Keratinocyte (primary cell): ENCODE measurements at regions not wholly inside any gene's neighbourhood (a gene's known extent, or its start where the extent isn't known, plus 50 kb on each side); places are given as distances from the start of the nearest gene placed in this dataset.
A peak's percentile ranks its signal among the peaks of the same experiment; 100 is the strongest.

Experiments used
- DNase-seq: peaks from one replicate; pipeline ENCODE4 v3.0.0-alpha.2; 2011; ENCODE audit warnings: low read depth, missing footprints, low spot score
- FAIRE-seq: peaks from 2 replicates; lab custom pipeline; 2011; peaks lifted over from hg19 to GRCh38; lab: Jason Lieb, UNC
- H2AFZ ChIP-seq: 2 replicates; pipeline ENCODE4 v1.6.0; 2012; ENCODE audit warnings: low read length, control low read depth, inconsistent platforms; ENCODE audit not compliant: control insufficient read depth
- H3K27ac ChIP-seq: 2 replicates; pipeline ENCODE4 v1.5.1; 2011; ENCODE audit warnings: low read length; ENCODE audit not compliant: control insufficient read depth, insufficient read depth
- H3K27me3 ChIP-seq: 3 replicates; pipeline ENCODE4 v1.6.0; 2011; ENCODE audit warnings: low read length; ENCODE audit not compliant: control insufficient read depth, insufficient read depth; ENCODE audit errors: extremely low read depth
- H3K36me3 ChIP-seq, 2 experiments: 2 replicates in 1 of 2; 3 replicates in 1 of 2; pipeline ENCODE4 v1.5.1; 2011; ENCODE audit warnings: low read length in 2 of 2, mild to moderate bottlenecking in 1 of 2; ENCODE audit not compliant: control insufficient read depth in 2 of 2, insufficient read depth in 2 of 2; ENCODE audit errors: extremely low read depth in 1 of 2
- H3K4me1 ChIP-seq: 3 replicates; pipeline ENCODE4 v1.5.1; 2011; ENCODE audit warnings: low read length; ENCODE audit not compliant: control insufficient read depth, insufficient read depth; ENCODE audit errors: extremely low read depth
- H3K4me2 ChIP-seq: 3 replicates; pipeline ENCODE4 v1.6.0; 2011; ENCODE audit warnings: low read depth, low read length; ENCODE audit not compliant: control insufficient read depth, insufficient read depth; ENCODE audit errors: extremely low read depth
- H3K4me3 ChIP-seq, 3 experiments: fragments of 200-600 bp in 1 of 3; sonication (generic) in 1 of 3; 2 replicates in 2 of 3; 3 replicates in 1 of 3; pipeline ENCODE4 v1.5.1; 2011 to 2016; ENCODE audit warnings: low read length in 3 of 3, mild to moderate bottlenecking in 3 of 3, control low read depth in 2 of 3, inconsistent platforms in 1 of 3, low read depth in 1 of 3, mixed read lengths in 1 of 3, mixed run types in 1 of 3, moderate library complexity in 1 of 3; ENCODE audit not compliant: control insufficient read depth in 2 of 3, insufficient read depth in 2 of 3; ENCODE audit errors: extremely low read depth in 1 of 3
- H3K79me2 ChIP-seq: 2 replicates; pipeline ENCODE4 v1.6.0; 2012; ENCODE audit warnings: low read length; ENCODE audit not compliant: control insufficient read depth, insufficient read depth
- H3K9ac ChIP-seq: 3 replicates; pipeline ENCODE4 v1.6.0; 2011; ENCODE audit warnings: low read length; ENCODE audit not compliant: control insufficient read depth, insufficient read depth; ENCODE audit errors: extremely low read depth
- H3K9me1 ChIP-seq: 3 replicates; pipeline ENCODE4 v1.6.0; 2011; ENCODE audit warnings: low read length; ENCODE audit not compliant: control insufficient read depth, insufficient read depth; ENCODE audit errors: extremely low read depth
- H3K9me3 ChIP-seq: 2 replicates; pipeline ENCODE4 v1.5.1; 2012; ENCODE audit warnings: low read depth, low read length; ENCODE audit not compliant: control insufficient read depth
- H4K20me1 ChIP-seq: 3 replicates; pipeline ENCODE4 v1.6.0; 2011; ENCODE audit warnings: low read length; ENCODE audit not compliant: control insufficient read depth, insufficient read depth; ENCODE audit errors: extremely low read depth
- EZH2 ChIP-seq: IDR thresholded peaks from one replicate; pipeline ENCODE4 v1.6.1; 2012; ENCODE audit warnings: inconsistent platforms, mild to moderate bottlenecking, low read length, moderate library complexity
- dilution Hi-C: fragments of 300-500 bp; cut with MboI; formaldehyde crosslinking; loops from one replicate; pipeline ENCODE4 v1.7.0; 2020; ENCODE audit warnings: low sequenced_read_pairs; ENCODE audit not compliant: extremely low pct_ligation_motif_present
- TF ChIP-seq, protein P1 (sequence below), 3 experiments: IDR thresholded peaks in 1 of 3; conservative IDR thresholded peaks in 1 of 3; optimal IDR thresholded peaks in 1 of 3; 2 replicates in 2 of 3; 3 replicates in 1 of 3; pipeline versions ENCODE3 to v1.5.1; 2011; ENCODE audit warnings: low read length in 3 of 3, mild to moderate bottlenecking in 3 of 3, moderate library complexity in 2 of 3, control low read depth in 1 of 3, inconsistent platforms in 1 of 3; ENCODE audit not compliant: insufficient read depth in 2 of 3; ENCODE audit errors: extremely low read depth in 1 of 3

DNA sequence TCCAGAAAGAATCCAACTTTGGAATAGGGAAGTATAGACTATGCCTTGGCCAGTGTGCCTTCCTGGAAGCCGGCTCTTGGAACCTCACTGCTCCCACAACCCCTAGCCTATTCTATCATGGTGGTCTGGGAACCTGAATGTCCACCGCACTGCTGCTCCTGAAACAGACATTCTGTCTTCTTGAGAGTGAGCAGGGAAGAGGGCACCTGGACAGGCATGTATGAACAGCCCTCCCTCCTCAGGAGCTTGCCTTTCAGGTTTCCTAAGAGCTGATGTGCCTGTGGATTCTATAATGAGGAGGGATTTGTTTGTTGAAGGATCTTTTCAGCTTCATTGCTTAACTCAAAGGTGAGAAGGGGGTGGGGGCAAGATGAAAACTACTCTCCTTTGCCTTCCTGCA is 55.1 kb upstream of the XPA start:
- no peak for DNase-seq
- dilution Hi-C loops = loop anchor here (10.0 kb wide), 1 partner anchor 53 kb away; no protein-coding TSS in a partner anchor

DNA sequence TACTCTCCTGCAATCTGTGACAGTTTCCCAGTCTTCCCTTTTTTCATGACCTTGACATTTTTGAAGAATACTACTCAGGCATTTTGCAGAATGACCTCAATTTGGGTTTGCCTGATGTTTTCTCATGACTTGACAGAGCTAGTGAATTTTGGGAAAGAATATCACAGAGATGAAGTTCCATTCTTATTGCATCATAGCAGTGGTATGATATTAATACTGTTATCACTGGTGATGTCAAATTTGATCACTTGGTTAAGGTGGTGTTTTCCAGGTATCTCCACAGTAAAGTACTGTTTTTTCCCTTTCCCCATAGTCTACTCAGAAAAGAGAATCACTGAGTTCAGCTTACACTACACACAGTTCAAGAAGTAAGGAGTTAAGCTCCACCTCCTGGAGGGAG is 56.2 kb upstream of the XPA start:
- Histone ChIP-seq H3K79me2 (no peaks in the 10 kb centered on the region), H3K4me1 (peaks cover 7% of the 10 kb centered on the region), H3K27me3 (no peaks in the 10 kb centered on the region), H3K36me3 (no peaks in the 10 kb centered on the region), H3K4me2 (no peak overlapping the region), H4K20me1 (no peaks in the 10 kb centered on the region), H2AFZ (no peak overlapping the region), H3K9ac (no peak overlapping the region), H3K4me3 (no peak overlapping the region), H3K9me3 (no peaks in the 10 kb centered on the region), H3K27ac (no peak overlapping the region), H3K9me1 (no peaks in the 10 kb centered on the region)
- no peak for FAIRE-seq
- DNase-seq = no peak
- TF ChIP-seq, protein P1, sequence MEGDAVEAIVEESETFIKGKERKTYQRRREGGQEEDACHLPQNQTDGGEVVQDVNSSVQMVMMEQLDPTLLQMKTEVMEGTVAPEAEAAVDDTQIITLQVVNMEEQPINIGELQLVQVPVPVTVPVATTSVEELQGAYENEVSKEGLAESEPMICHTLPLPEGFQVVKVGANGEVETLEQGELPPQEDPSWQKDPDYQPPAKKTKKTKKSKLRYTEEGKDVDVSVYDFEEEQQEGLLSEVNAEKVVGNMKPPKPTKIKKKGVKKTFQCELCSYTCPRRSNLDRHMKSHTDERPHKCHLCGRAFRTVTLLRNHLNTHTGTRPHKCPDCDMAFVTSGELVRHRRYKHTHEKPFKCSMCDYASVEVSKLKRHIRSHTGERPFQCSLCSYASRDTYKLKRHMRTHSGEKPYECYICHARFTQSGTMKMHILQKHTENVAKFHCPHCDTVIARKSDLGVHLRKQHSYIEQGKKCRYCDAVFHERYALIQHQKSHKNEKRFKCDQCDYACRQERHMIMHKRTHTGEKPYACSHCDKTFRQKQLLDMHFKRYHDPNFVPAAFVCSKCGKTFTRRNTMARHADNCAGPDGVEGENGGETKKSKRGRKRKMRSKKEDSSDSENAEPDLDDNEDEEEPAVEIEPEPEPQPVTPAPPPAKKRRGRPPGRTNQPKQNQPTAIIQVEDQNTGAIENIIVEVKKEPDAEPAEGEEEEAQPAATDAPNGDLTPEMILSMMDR (optimal IDR thresholded peaks at IDR 0.05 in 1 of 3, IDR thresholded peaks at IDR 0.05 in 1 of 3, conservative IDR thresholded peaks at IDR 0.05 in 1 of 3; ENCODE audit: extremely low read depth in 1 of 3, insufficient read depth in 2 of 3, low read length in 3 of 3) = no peak
- TF ChIP-seq EZH2 = no peak
- dilution Hi-C loops = loop anchor here (10.0 kb wide), 1 partner anchor 51 kb away; no protein-coding TSS in a partner anchor

More for the DNA sequence above, 55.1 kb upstream of the XPA start:
- Histone ChIP-seq H3K9me3 (no peaks in the 10 kb centered on the region), H3K9me1 (no peaks in the 10 kb centered on the region), H3K27me3 (no peaks in the 10 kb centered on the region), H3K4me3 (no peak overlapping the region), H3K9ac (no peak overlapping the region), H3K36me3 (no peaks in the 10 kb centered on the region), H4K20me1 (no peaks in the 10 kb centered on the region), H3K4me2 (no peak overlapping the region), H2AFZ (no peak overlapping the region), H3K27ac (no peak overlapping the region), H3K4me1 (peaks cover 7% of the 10 kb centered on the region), H3K79me2 (no peaks in the 10 kb centered on the region)
- peak; percentile 74 for FAIRE-seq
- no peak for TF ChIP-seq EZH2
- TF ChIP-seq, protein P1 (optimal IDR thresholded peaks at IDR 0.05 in 1 of 3, IDR thresholded peaks at IDR 0.05 in 1 of 3, conservative IDR thresholded peaks at IDR 0.05 in 1 of 3; ENCODE audit: extremely low read depth in 1 of 3, insufficient read depth in 2 of 3, low read length in 3 of 3) = no peak
